Progenitor cell of endocrine pancreas (in vitro differentiated cells): ENCODE measurements at regions not wholly inside any gene's neighbourhood (a gene's known extent, or its start where the extent isn't known, plus 50 kb on each side); places are given as distances from the start of the nearest gene placed in this dataset.

Source experiments
- DNase-seq: peaks from one replicate; pipeline ENCODE4 v3.0.0; 2021; ENCODE audit warnings: low spot score; ENCODE audit not compliant: unreplicated experiment
- H3K27ac Mint-ChIP-seq: 2 replicates; pipeline ENCODE4 v1.8.0; 2021; ENCODE audit warnings: mild to moderate bottlenecking, moderate library complexity, mixed read lengths
- H3K27me3 Mint-ChIP-seq: 2 replicates; pipeline ENCODE4 v1.8.0; 2021; ENCODE audit warnings: mixed read lengths
- H3K36me3 Mint-ChIP-seq: 2 replicates; pipeline ENCODE4 v1.8.0; 2022; ENCODE audit warnings: mixed read lengths; ENCODE audit not compliant: insufficient read depth
- H3K4me1 Mint-ChIP-seq: 2 replicates; pipeline ENCODE4 v1.8.0; 2021; ENCODE audit warnings: low read depth, mixed read lengths
- H3K4me3 Mint-ChIP-seq: 2 replicates; pipeline ENCODE4 v1.8.0; 2021; ENCODE audit warnings: low read depth, mild to moderate bottlenecking, moderate library complexity, mixed read lengths
- H3K9me3 Mint-ChIP-seq: 2 replicates; pipeline ENCODE4 v1.8.0; 2021; ENCODE audit warnings: low read depth, mixed read lengths
- TF ChIP-seq, protein P1 (sequence below): fragments of 200-600 bp; sonication (generic); IDR thresholded peaks from one replicate; pipeline ENCODE4 v1.5.0; 2021; ENCODE audit warnings: antibody characterized with exemption, mild to moderate bottlenecking; ENCODE audit not compliant: unreplicated experiment

DNA sequence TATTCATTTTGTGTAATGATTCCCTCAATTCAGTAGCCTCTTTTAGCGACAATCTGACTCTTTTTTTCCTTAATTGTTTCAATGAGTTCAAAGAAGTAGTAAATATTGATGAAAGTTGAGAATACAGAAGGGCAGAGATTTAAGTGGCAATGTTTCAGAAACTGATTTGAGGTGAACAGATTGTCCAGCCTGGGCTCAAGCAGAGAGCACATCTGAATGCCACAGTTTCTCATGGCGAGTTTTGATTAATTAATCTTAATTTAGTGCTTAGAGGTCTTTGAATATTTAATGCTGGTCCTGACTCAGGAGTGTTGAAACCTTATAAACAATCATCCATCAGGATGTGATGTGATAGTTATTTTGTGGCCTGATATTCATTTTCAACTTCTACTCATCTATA, 890.7 kb upstream of the SLITRK6 start:
- peaks cover 3% of the 10 kb centered on the region for H3K4me1 Mint-ChIP-seq
- no peak overlapping the region for H3K27ac Mint-ChIP-seq
- no peak overlapping the region for H3K4me3 Mint-ChIP-seq
- no peaks in the 10 kb centered on the region for H3K9me3 Mint-ChIP-seq
- no peak for DNase-seq
- no peaks in the 10 kb centered on the region for H3K27me3 Mint-ChIP-seq
- TF ChIP-seq, protein P1, sequence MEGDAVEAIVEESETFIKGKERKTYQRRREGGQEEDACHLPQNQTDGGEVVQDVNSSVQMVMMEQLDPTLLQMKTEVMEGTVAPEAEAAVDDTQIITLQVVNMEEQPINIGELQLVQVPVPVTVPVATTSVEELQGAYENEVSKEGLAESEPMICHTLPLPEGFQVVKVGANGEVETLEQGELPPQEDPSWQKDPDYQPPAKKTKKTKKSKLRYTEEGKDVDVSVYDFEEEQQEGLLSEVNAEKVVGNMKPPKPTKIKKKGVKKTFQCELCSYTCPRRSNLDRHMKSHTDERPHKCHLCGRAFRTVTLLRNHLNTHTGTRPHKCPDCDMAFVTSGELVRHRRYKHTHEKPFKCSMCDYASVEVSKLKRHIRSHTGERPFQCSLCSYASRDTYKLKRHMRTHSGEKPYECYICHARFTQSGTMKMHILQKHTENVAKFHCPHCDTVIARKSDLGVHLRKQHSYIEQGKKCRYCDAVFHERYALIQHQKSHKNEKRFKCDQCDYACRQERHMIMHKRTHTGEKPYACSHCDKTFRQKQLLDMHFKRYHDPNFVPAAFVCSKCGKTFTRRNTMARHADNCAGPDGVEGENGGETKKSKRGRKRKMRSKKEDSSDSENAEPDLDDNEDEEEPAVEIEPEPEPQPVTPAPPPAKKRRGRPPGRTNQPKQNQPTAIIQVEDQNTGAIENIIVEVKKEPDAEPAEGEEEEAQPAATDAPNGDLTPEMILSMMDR = no peak
- H3K36me3 Mint-ChIP-seq = no peaks in the 10 kb centered on the region

DNA sequence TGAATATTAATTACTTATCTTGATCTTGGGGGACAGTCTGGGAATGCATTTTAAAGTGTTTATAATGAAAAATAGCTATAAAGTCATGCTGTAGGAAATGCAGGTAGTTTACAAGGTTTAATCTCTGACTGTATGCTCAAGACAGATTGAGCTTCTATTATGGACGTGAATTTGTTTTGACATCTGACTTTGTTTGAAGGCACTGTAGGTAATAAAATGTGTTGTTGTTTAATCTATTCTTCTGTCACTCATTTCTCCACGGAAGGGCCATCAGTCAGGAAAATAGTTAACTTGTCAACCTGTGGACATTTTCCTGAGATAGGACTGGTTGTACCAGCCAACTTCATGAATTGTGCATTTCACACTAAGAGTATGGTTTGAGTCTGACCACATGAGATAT, 893.1 kb upstream of the SLITRK6 start:
- no peaks in the 10 kb centered on the region for H3K27me3 Mint-ChIP-seq
- H3K4me1 Mint-ChIP-seq = peaks cover 3% of the 10 kb centered on the region
- no peak overlapping the region for H3K4me3 Mint-ChIP-seq
- H3K27ac Mint-ChIP-seq = no peak overlapping the region
- no peaks in the 10 kb centered on the region for H3K36me3 Mint-ChIP-seq
- TF ChIP-seq, protein P1 = no peak
- H3K9me3 Mint-ChIP-seq = no peaks in the 10 kb centered on the region
- DNase-seq = no peak

DNA sequence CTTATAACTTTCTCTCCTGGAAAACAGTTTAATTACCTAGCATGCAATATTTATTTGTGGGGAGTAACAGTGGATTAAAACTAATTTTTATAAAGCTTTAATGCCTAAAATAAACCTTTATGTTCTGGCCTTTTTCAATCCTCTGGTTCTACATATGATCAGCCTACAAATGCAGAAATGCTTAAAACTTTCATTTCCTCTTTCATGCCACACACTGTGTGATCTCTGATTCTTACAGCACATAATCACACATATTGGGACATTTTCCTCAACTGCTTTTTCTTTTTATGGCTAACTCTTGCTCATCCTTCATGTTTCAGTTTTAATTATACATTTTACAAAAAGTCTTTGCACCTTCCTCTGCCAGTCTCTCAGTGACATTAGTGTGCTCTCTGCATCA, 910.8 kb upstream of the SLITRK6 start:
- H3K27me3 Mint-ChIP-seq = no peaks in the 10 kb centered on the region
- no peak overlapping the region for H3K27ac Mint-ChIP-seq

DNA sequence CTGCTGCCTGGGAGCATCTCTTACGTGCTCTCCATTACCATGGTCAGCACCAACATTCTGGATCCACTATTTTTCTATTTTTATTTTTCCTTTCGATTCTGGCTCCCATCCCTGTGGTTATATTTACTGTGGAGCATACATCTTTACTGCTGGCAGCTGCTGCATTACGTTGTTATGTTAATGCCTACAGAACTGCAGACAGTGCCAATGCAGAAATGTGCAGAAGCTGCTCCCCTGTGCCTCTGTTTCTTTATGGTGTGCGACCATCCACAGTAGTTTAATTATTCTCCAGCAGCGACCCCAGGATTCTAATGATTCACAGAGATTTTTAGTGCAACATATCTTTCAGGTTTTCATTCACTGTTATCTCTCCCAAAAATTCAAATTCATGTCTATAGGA, 911.7 kb upstream of the SLITRK6 start:
- Mint-ChIP-seq H3K4me3 (no peak overlapping the region), H3K27me3 (no peaks in the 10 kb centered on the region), H3K9me3 (no peaks in the 10 kb centered on the region), H3K27ac (no peak overlapping the region), H3K36me3 (no peaks in the 10 kb centered on the region), H3K4me1 (peaks cover 10% of the 10 kb centered on the region)
- DNase-seq = no peak
- TF ChIP-seq, protein P1 = no peak

More for the DNA sequence above, 910.8 kb upstream of the SLITRK6 start:
- peaks cover 10% of the 10 kb centered on the region for H3K4me1 Mint-ChIP-seq
- no peaks in the 10 kb centered on the region for H3K9me3 Mint-ChIP-seq
- TF ChIP-seq, protein P1 = no peak
- H3K36me3 Mint-ChIP-seq = no peaks in the 10 kb centered on the region
- no peak for DNase-seq
- H3K4me3 Mint-ChIP-seq = no peak overlapping the region

DNA sequence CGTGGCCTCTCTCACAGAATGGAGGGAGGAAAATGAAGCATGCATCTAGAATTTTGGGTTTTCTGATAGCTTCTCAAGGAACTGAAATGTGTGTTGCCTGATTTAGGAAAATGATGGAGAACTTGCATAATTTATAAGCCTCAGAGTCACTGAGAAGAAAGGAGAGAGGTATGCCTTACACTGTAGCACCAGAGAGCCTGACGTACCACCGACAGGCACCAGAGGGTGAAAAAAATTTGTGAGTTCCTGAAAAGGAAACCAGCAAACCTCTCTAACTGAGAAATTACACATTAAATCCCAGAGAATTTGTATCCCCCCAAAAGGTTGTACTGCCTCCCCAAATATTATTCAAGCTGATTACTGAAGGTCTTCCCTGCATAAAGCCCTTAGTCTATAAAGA, 915.3 kb upstream of the SLITRK6 start:
- TF ChIP-seq, protein P1 = no peak
- no peaks in the 10 kb centered on the region for H3K9me3 Mint-ChIP-seq
- no peak overlapping the region for H3K4me3 Mint-ChIP-seq
- no peak overlapping the region for H3K27ac Mint-ChIP-seq
- H3K36me3 Mint-ChIP-seq = no peaks in the 10 kb centered on the region
- no peak for DNase-seq
- peaks cover 10% of the 10 kb centered on the region for H3K4me1 Mint-ChIP-seq
- H3K27me3 Mint-ChIP-seq = no peaks in the 10 kb centered on the region
